AG10803 (cell line): ENCODE measurements at regions not wholly inside any gene's neighbourhood (a gene's known extent, or its start where the extent isn't known, plus 50 kb on each side); places are given as distances from the start of the nearest gene placed in this dataset.
A peak's percentile ranks its signal among the peaks of the same experiment; 100 is the strongest.

ENCODE experiments used
- DNase-seq: peaks from one replicate; pipeline ENCODE4 v3.0.0; 2010; ENCODE audit warnings: low read depth
- H3K4me3 ChIP-seq: 2 replicates; pipeline ENCODE4 v1.5.1; 2011; ENCODE audit warnings: mild to moderate bottlenecking, low read length, control low read depth
- CTCF ChIP-seq: conservative IDR thresholded peaks from 2 replicates; pipeline ENCODE4 v1.5.1; 2011; ENCODE audit warnings: mild to moderate bottlenecking, low read length, control low read depth, inconsistent platforms

- H3K4me3 ChIP-seq, result no peak overlapping the region
- TF ChIP-seq CTCF, result no peak
- no peak for DNase-seq
These were observed 234.1 kb downstream of the FOXL1 start for GRCh38 chr16:86812363-86812970.

DNA sequence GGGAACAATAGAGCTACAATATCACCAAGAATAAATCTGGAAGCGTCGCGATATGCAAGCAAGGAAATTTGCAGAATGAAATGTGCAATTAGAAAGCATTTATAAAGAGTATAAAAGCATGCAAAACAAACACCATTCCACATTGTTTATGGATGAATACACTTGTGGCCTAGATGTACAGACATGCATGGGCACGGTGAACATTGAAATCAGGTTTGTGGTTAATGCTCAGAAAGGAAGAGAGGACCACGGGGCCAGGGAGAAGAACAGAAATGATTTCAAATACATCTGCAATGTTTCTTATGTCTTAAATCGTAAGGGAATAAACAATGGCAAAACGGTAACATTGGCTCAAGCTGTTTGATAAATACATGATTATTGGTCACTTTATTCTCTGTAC is 235.9 kb downstream of the FOXL1 start:
- H3K4me3 ChIP-seq, result no peak overlapping the region
- no peak for TF ChIP-seq CTCF
- no peak for DNase-seq

DNA sequence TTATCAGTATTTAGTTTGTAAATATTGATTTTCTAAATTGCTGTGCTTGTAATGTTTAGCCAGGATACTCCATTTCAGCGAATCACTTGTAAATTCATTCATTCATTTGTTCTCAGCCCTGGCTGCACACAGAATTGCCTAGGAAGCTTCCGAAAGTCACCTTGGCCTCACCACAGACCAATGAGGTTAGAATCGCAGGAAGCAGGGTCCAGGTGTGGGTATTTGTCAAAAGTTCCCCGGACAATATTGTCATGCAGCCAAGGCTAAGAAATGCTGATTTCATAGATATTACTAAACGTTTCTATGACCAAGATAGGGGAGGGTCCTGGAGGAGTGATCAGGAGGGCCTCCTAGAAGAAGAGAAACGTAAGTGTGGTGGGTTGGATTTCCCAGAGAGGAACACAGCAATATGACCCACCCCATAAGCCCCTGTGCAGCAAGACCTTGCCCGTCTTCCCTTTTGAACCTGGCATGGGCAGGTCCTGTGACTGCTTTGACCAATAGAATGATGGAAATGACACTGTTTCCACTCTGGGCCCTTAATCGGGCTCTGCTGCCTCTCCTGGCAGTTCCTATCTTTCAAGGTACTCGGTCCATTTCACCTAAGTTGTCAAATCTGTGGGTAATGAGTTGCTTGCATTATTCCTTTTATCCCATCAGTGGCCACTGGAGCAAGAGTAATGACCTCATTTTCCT is 238.7 kb downstream of the FOXL1 start:
- no peak for DNase-seq
- no peak overlapping the region for H3K4me3 ChIP-seq
- TF ChIP-seq CTCF, result no peak

DNA sequence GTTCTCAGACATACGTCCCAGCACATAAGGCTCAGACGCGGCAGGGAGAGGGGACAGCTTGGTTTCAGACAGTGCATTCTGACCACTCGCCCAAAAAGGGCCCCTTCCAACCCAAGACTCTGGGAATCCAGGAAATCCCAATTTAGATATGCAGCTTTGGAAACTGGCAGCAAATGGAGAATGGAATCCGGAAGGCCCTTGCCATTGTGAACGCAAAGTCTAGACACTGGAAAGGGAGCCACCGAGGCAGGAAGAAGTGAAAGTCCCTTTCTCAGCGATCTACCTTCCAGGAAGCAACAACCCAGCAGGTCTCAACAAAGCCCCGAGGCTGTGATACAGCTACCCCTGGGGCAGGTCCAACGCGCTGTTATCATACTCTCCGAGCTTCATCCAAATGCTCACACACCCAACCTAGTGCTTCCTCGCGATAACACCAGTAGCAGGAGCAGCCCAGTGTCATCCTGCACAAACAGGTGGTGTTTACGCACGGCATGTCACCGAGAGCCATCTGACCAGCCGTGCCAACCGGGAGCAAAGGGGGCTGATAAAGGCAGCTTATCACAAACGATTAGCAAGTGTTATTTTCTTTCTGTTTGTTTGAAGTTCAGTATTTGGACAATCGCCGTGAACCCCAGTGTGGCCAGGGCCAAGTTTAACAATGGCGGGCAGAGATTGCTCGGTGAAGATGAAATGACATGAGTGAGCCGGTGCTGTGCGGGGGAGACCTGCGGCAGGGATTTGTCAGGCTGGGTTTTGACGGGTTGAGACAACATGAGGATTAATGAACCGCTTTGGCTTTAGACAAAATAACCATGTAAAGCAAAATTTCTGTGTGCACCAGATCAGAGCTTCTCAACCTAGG is 240.6 kb downstream of the FOXL1 start:
- no peak for TF ChIP-seq CTCF
- no peak for DNase-seq
- no peak overlapping the region for H3K4me3 ChIP-seq

DNA sequence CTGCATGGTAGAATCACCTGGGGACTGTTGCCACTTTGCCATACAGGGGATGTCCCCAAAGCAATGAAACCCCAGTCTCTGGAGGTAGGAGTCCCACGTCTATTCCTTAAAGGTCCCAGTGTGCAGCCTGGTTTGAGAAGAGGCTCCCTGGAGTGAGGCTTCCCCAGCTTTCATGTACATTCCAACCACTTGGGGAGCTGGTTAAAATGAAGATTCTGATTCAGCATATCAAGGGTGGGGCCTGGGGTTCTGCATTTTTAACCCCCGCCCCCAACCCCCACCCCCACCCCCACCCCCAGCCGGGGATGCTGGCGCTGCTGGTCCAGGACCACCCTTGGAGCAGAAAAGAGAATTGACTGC is 241.2 kb downstream of the FOXL1 start:
- TF ChIP-seq CTCF, result peak; percentile 32
- no peak for DNase-seq
- no peak overlapping the region for H3K4me3 ChIP-seq

GRCh38 chr16:86821895-86822294 is 243.5 kb downstream of the FOXL1 start:
- no peak for TF ChIP-seq CTCF
- no peak for DNase-seq
- no peak overlapping the region for H3K4me3 ChIP-seq
